SKM-1 (cell line): ENCODE measurements at regions not wholly inside any gene's neighbourhood (a gene's known extent, or its start where the extent isn't known, plus 50 kb on each side); places are given as distances from the start of the nearest gene placed in this dataset.

Experiments used
- DNase-seq: peaks from one replicate; lab custom pipeline; 2025; ENCODE audit not compliant: unreplicated experiment; lab: John Stamatoyannopoulos, UW

- no peak for DNase-seq
These were observed 157.1 kb downstream of the TLE1 start for GRCh38 chr9:81532251-81532650.

- DNase-seq, result no peak
These were observed 157.8 kb downstream of the TLE1 start for GRCh38 chr9:81531511-81531910.

- DNase-seq, result no peak
These were observed 158.5 kb downstream of the TLE1 start for GRCh38 chr9:81530846-81531245.

- DNase-seq, result no peak
These were observed 159.0 kb downstream of the TLE1 start for GRCh38 chr9:81530310-81530810.

- DNase-seq, result no peak
These were observed 159.7 kb downstream of the TLE1 start for GRCh38 chr9:81529556-81530193.

- DNase-seq, result no peak
These were observed 162.8 kb downstream of the TLE1 start for GRCh38 chr9:81526587-81526986.

GRCh38 chr9:81522716-81523551 is 166.4 kb downstream of the TLE1 start:
- no peak for DNase-seq

GRCh38 chr9:81521892-81522291 is 167.5 kb downstream of the TLE1 start:
- DNase-seq, result no peak

- DNase-seq, result no peak
These were observed 169.4 kb downstream of the TLE1 start for GRCh38 chr9:81519816-81520495.

- DNase-seq, result no peak
These were observed 171.4 kb downstream of the TLE1 start for GRCh38 chr9:81517954-81518353.

- no peak for DNase-seq
These were observed 176.3 kb downstream of the TLE1 start for GRCh38 chr9:81513059-81513458.

- DNase-seq, result no peak
These were observed 176.7 kb downstream of the TLE1 start for GRCh38 chr9:81512641-81513040.

GRCh38 chr9:81508476-81508875 is 180.9 kb downstream of the TLE1 start:
- DNase-seq, result no peak

- no peak for DNase-seq
These were observed 182.1 kb downstream of the TLE1 start for GRCh38 chr9:81506941-81507864.

GRCh38 chr9:81499594-81499993 is 189.8 kb downstream of the TLE1 start:
- no peak for DNase-seq

GRCh38 chr9:81499021-81499454 is 190.3 kb downstream of the TLE1 start:
- DNase-seq, result no peak

- DNase-seq, result no peak
These were observed 190.8 kb downstream of the TLE1 start for GRCh38 chr9:81498576-81498975.

- DNase-seq, result no peak
These were observed 192.3 kb downstream of the TLE1 start for GRCh38 chr9:81497091-81497490.

- no peak for DNase-seq
These were observed 196.5 kb downstream of the TLE1 start for GRCh38 chr9:81492710-81493447.
